Stimulated activated naive CD8-positive, alpha-beta T cell treated with anti-CD3 and anti-CD28 coated beads, Interleukin-15, Interleukin-2, amounts not matched to agents 100 U/mL and 50 U/mL, for 24 hours (primary cell): ENCODE measurements at regions not wholly inside any gene's neighbourhood (a gene's known extent, or its start where the extent isn't known, plus 50 kb on each side); places are given as distances from the start of the nearest gene placed in this dataset.
"Not testable (repeated sequence)": the region's sequence is repeated elsewhere in the genome, so short reads cannot be mapped to it uniquely, and the experiment has no call there.

ENCODE experiments used
- ATAC-seq: fragments of 150-1000 bp; cut with Tn5 transposase; one replicate; pipeline ENCODE4 v1.10.0; 2021
- DNase-seq: peaks from one replicate; pipeline ENCODE4 v3.0.0; 2021

- DNase-seq: no peak
- no peak for ATAC-seq
These were observed 1445.8 kb upstream of the FLRT2 start for GRCh38 chr14:84084056-84084630.

DNA sequence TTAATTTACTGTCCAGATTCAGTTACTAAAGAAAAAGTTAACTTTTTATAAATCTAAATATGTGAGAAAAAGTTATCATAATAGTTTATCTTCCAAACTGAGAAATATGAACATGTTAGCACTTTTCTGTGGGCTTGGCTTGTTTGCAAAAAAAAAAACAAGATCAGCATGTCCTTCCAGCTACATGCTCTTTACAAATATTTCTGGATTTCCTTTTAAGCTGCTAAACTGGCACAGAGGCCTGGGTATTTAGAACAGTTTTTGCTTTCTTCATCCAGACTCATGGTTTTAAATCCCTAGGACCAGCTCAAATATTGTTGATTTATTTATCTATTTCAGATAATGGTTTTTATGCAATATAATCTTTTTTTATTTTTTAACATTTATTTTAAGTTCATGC lies 1444.5 kb upstream of the FLRT2 start:
- ATAC-seq (no peak), DNase-seq (no peak)

GRCh38 chr14:84086714-84087113 lies 1443.2 kb upstream of the FLRT2 start:
- ATAC-seq (no peak), DNase-seq (no peak)

DNA sequence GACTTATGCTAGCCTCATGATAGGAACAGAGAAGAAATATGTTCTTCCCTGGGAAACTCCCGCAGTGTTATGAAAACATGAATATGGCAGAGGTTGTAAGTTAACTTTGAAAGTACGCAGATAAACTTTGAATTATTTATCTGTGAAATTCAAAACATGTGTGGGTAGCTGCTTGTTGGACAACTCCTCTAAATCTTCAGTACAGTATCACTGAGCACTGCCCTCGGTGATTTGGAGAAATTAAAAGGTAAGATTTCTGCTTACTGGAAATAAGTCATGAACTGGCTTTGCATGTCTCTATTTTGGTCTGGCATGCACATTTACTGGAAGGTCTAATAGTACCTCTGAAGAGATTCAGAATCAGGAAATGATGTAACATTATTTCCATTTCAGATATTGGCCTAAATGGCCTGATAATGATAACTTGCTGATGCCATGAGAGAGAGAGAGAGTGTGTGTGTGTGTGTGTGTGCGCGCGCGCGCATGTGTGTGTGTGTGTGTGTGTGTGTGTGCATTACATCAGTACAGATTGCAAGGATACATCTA lies 1441.9 kb upstream of the FLRT2 start:
- ATAC-seq (no peak), DNase-seq (no peak)

GRCh38 chr14:84090837-84091236 lies 1439.1 kb upstream of the FLRT2 start:
- DNase-seq (no peak), ATAC-seq (no peak)

GRCh38 chr14:84095681-84096080 lies 1434.3 kb upstream of the FLRT2 start:
- ATAC-seq: no peak
- DNase-seq: no peak

GRCh38 chr14:84098261-84098660 lies 1431.7 kb upstream of the FLRT2 start:
- DNase-seq (no peak), ATAC-seq (no peak)

DNA sequence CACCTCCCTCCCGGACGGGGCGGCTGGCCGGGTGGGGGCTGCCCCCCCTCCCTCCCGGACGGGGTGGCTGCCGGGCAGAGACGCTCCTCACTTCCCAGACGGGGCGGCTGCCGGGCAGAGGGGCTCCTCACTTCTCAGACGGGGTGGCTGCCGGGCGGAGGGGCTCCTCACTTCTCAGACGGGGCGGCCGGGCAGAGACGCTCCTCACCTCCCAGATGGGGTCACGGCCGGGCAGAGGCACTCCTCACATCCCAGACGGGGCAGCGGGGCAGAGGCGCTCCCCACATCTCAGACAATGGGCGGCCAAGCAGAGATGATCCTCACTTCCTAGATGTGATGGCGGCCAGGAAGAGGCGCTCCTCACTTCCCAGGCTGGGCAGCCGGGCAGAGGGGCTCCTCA lies 1430.4 kb upstream of the FLRT2 start:
- DNase-seq, ATAC-seq: not testable (repeated sequence)

- DNase-seq (no peak), ATAC-seq (no peak)
These were observed 1422.1 kb upstream of the FLRT2 start for GRCh38 chr14:84107835-84108343.

DNA sequence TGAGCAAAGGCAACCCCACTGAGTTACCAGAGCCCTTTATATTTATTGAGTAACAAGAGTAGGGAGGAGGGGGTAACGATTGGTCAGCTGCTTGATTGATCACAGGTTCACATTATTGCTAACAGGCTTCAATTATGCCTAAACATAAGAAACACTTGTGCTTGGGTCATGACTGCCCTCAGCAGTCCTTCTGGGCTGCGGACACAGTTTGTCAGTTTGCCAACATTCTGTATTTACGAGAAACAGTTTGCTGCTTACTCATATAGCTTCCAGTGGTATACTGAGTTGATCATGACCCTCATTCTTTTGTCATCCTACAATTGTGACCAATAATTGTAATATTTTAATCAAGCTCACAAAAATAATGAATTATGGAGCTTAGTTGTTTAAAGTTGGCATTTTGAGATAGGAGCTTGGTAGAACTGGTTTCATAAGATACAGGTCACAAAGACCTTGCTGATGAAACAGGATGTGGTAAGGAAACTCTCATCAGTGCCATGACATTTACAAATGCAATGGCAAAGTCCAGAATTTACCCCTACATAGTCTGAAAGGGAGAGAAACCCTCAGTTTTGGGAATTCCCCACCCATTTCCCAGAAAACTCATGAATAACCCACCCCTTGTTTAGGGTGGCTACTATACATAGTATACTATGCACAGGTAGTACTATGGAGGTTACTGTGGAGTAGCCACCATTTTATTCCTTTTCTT lies 1421.0 kb upstream of the FLRT2 start:
- no peak for ATAC-seq
- no peak for DNase-seq

DNA sequence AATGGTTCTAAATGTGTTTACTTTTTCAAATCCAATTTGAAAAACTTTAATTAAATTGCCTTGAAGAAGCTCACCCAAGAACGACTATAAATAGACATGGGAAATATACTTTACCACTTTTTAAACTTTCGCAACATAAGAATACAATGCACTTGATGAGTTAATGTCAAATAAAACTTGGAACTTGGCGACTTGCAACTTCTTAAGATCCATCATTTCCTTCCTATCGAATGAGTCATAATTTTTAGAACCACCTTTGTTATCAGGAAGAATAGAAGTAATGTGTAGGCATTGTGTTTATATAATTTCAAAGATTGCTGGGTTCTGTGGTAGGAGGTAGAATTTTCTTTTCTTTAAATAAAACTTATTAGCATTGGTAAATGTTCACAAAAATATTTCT lies 1417.4 kb upstream of the FLRT2 start:
- ATAC-seq: no peak

GRCh38 chr14:84125676-84126075 lies 1404.3 kb upstream of the FLRT2 start:
- ATAC-seq: no peak

More for the DNA sequence above, 1417.4 kb upstream of the FLRT2 start:
- no peak for DNase-seq

GRCh38 chr14:84127495-84127894 lies 1402.4 kb upstream of the FLRT2 start:
- DNase-seq: no peak
- no peak for ATAC-seq

More at GRCh38 chr14:84125676-84126075, 1404.3 kb upstream of the FLRT2 start:
- no peak for DNase-seq

DNA sequence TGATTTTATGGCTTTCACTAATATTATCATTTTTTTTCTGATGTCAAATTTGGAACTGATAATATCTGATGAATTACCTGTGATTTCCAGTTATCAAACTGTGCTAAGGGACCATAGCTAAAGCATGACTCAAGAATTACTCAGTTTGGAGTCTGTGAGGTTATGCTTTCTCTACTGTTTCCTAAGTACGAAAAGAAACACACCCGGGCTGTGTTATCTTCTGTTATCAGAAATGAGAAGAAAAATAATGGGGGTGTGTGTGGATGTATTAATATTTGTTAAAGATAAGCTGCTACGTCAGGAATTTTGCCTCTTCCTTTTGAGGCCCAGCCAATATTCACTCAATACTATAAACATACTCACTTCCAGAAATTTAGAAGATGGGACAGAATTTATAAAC lies 1401.9 kb upstream of the FLRT2 start:
- DNase-seq (no peak), ATAC-seq (no peak)

- DNase-seq: no peak
- no peak for ATAC-seq
These were observed 1400.9 kb upstream of the FLRT2 start for GRCh38 chr14:84129007-84129406.

GRCh38 chr14:84129941-84130340 lies 1400.0 kb upstream of the FLRT2 start:
- DNase-seq (no peak), ATAC-seq (no peak)

DNA sequence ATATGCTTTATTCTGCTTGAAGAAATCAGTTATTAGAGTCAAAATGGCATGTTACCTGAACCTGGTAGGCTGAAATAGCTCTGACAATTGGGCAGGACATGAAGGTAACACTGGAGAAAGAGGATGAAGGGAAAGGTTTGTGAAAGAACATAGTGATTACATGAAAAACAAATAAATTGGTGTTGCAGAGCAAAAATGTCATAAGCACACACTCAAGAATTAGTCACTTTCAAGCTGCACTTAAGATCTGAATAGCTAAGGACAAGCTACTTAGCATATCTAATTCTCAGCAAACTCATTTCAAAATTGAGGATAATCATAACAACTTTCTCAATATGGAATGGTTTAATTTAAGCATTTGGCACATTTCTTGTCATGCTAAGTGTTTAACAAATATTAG lies 1398.0 kb upstream of the FLRT2 start:
- no peak for ATAC-seq
- no peak for DNase-seq

DNA sequence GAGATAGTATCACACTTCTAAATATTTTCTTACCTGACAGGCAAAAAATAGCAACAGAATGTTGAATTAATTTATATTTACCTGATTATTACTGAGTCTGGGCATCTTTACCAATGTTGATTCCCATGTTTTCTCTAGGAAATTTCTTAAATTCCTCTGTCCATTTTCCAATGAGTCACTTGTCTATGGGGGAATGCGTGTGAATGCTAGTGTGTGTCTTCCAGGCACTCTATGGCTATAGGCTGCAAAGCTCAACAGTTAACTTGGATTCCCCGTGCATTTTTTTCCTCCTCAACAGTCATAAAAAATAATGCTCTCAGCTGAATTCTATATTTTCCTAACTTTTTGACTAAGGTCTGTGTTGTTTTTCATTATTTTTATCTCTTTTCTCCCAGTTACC lies 1385.8 kb upstream of the FLRT2 start:
- ATAC-seq (no peak), DNase-seq (no peak)

GRCh38 chr14:84152452-84152851 lies 1377.5 kb upstream of the FLRT2 start:
- no peak for ATAC-seq
- no peak for DNase-seq

GRCh38 chr14:84162633-84163032 lies 1367.3 kb upstream of the FLRT2 start:
- ATAC-seq: no peak
- no peak for DNase-seq

DNA sequence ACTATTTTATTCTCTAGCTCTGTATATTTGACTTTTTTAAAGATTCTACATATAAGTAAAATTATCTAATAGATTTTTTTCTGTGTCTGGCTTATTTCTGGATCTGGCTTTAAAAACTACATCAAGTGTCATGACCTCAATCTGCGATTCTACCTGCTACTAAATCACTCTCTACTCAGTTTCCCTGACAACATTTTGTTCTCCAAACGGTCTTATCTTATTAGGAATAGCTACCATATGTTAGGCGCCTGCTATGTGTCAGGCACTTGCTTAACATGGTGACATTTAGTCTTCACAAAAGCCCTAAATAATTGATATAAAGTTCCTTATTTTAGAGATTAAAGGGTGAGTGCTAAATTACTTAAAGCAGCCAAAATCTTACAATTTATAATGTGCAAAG lies 1362.9 kb upstream of the FLRT2 start:
- DNase-seq (no peak), ATAC-seq (no peak)

GRCh38 chr14:84180336-84180735 lies 1349.6 kb upstream of the FLRT2 start:
- ATAC-seq (no peak), DNase-seq (no peak)

DNA sequence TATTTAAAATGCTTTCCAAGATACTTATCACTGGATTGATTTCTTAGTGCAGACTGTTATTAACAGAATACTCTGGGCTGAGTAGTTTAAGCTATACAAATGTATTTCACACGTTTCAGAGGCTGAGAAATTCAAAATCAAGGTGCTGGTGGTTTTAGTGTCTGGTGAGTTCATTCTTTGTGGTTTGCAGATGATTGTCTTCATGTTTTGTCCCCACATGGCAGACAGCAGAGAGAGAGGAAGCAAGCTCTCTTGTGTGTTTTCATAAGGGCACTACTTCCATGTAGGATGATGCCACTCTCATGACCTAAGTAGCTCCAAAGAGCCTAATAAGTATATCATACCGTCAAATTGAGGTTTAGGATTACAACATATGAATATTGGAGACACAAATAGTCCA lies 1348.9 kb upstream of the FLRT2 start:
- no peak for ATAC-seq
- no peak for DNase-seq

- no peak for ATAC-seq
- no peak for DNase-seq
These were observed 1334.4 kb upstream of the FLRT2 start for GRCh38 chr14:84195514-84195913.
